ENCODE measurements at regions not wholly inside any gene's neighbourhood (a gene's known extent, or its start where the extent isn't known, plus 50 kb on each side); places are given as distances from the start of the nearest gene placed in this dataset.

- TF ChIP-seq POLR2A (IDR thresholded peaks at IDR 0.05; ENCODE audit: low read depth, low read length): no peak
- TF ChIP-seq SPI1 (IDR thresholded peaks at IDR 0.05; ENCODE audit: low read depth, low read length): no peak
- no peak for TF ChIP-seq POU2F2 (IDR thresholded peaks at IDR 0.05; ENCODE audit: low read depth, low read length)
- no peak for TF ChIP-seq POLR2AphosphoS5 (IDR thresholded peaks at IDR 0.05; ENCODE audit: low read depth, low read length)
- TF ChIP-seq TAF1 (IDR thresholded peaks at IDR 0.05; ENCODE audit: low read depth, low read length): no peak
These were observed 585.2 kb downstream of the C12orf50 start for GRCh38 chr12:87444039-87444438.

Data from GM12891 (cell line).